Skin epidermis (tissue), 12 donors: ENCODE measurements at regions not wholly inside any gene's neighbourhood (a gene's known extent, or its start where the extent isn't known, plus 50 kb on each side); places are given as distances from the start of the nearest gene placed in this dataset.

ENCODE experiments used
- H3K27ac ChIP-seq, 21 experiments: fragments of 200-600 bp; sonication (generic) in 11 of 21; one replicate each; pipeline ENCODE4 v1.5.0; 2020; ENCODE audit warnings: mild to moderate bottlenecking in 3 of 21, inconsistent platforms in 2 of 21, moderate library complexity in 2 of 21
- H3K4me3 ChIP-seq, 7 experiments: fragments of 200-600 bp; sonication (generic) in 2 of 7; one replicate each; pipeline ENCODE4 v1.5.0; 2020; ENCODE audit warnings: inconsistent platforms in 2 of 7, mild to moderate bottlenecking in 2 of 7, moderate library complexity in 1 of 7

GRCh38 chr1:239764546-239764945, 327.1 kb upstream of the FMN2 start:
- H3K4me3 ChIP-seq: no peak overlapping the region
- no peak overlapping the region for H3K27ac ChIP-seq

GRCh38 chr1:239765163-239765562, 326.5 kb upstream of the FMN2 start:
- H3K27ac ChIP-seq: no peak overlapping the region
- no peak overlapping the region for H3K4me3 ChIP-seq

GRCh38 chr1:239771550-239771949, 320.1 kb upstream of the FMN2 start:
- Histone ChIP-seq H3K4me3 (no peak overlapping the region), H3K27ac (no peak overlapping the region)

- H3K4me3 ChIP-seq: no peak overlapping the region
- H3K27ac ChIP-seq: no peak overlapping the region
Measured at GRCh38 chr1:239772446-239772845, 319.2 kb upstream of the FMN2 start.

- Histone ChIP-seq H3K4me3 (no peak overlapping the region), H3K27ac (no peak overlapping the region)
Measured at GRCh38 chr1:239775466-239775865, 316.2 kb upstream of the FMN2 start.

GRCh38 chr1:239778208-239778813, 313.4 kb upstream of the FMN2 start:
- Histone ChIP-seq H3K27ac (no peak overlapping the region), H3K4me3 (no peak overlapping the region)

GRCh38 chr1:239779962-239780361, 311.7 kb upstream of the FMN2 start:
- Histone ChIP-seq H3K27ac (no peak overlapping the region), H3K4me3 (no peak overlapping the region)

- H3K4me3 ChIP-seq: no peak overlapping the region
Measured at GRCh38 chr1:239784896-239785295, 306.8 kb upstream of the FMN2 start.

GRCh38 chr1:239785576-239785975, 306.1 kb upstream of the FMN2 start:
- Histone ChIP-seq H3K27ac (no peak overlapping the region), H3K4me3 (no peak overlapping the region)

More at GRCh38 chr1:239784896-239785295, 306.8 kb upstream of the FMN2 start:
- no peak overlapping the region for H3K27ac ChIP-seq

GRCh38 chr1:239786464-239786863, 305.2 kb upstream of the FMN2 start:
- no peak overlapping the region for H3K4me3 ChIP-seq
- no peak overlapping the region for H3K27ac ChIP-seq

GRCh38 chr1:239792157-239792556, 299.5 kb upstream of the FMN2 start:
- H3K4me3 ChIP-seq: no peak overlapping the region
- H3K27ac ChIP-seq: no peak overlapping the region

- Histone ChIP-seq H3K4me3 (no peak overlapping the region), H3K27ac (no peak overlapping the region)
Measured at GRCh38 chr1:239795304-239795703, 296.4 kb upstream of the FMN2 start.

- Histone ChIP-seq H3K4me3 (no peak overlapping the region), H3K27ac (no peak overlapping the region)
Measured at GRCh38 chr1:239799617-239800016, 292.1 kb upstream of the FMN2 start.

- no peak overlapping the region for H3K27ac ChIP-seq
- H3K4me3 ChIP-seq: no peak overlapping the region
Measured at GRCh38 chr1:239800861-239801260, 290.8 kb upstream of the FMN2 start.

GRCh38 chr1:239802275-239802674, 289.4 kb upstream of the FMN2 start:
- Histone ChIP-seq H3K27ac (no peak overlapping the region), H3K4me3 (no peak overlapping the region)

GRCh38 chr1:239803781-239804180, 287.9 kb upstream of the FMN2 start:
- Histone ChIP-seq H3K4me3 (no peak overlapping the region), H3K27ac (no peak overlapping the region)

GRCh38 chr1:239804266-239804665, 287.4 kb upstream of the FMN2 start:
- no peak overlapping the region for H3K4me3 ChIP-seq
- no peak overlapping the region for H3K27ac ChIP-seq

GRCh38 chr1:239805042-239805441, 286.6 kb upstream of the FMN2 start:
- Histone ChIP-seq H3K27ac (no peak overlapping the region), H3K4me3 (no peak overlapping the region)

GRCh38 chr1:239805851-239806772, 285.6 kb upstream of the FMN2 start:
- Histone ChIP-seq H3K27ac (no peak overlapping the region), H3K4me3 (no peak overlapping the region)

GRCh38 chr1:239806897-239807296, 284.8 kb upstream of the FMN2 start:
- Histone ChIP-seq H3K27ac (no peak overlapping the region), H3K4me3 (no peak overlapping the region)

- Histone ChIP-seq H3K27ac (no peak overlapping the region), H3K4me3 (no peak overlapping the region)
Measured at GRCh38 chr1:239807361-239807760, 284.3 kb upstream of the FMN2 start.
